ENCODE measurements at regions not wholly inside any gene's neighbourhood (a gene's known extent, or its start where the extent isn't known, plus 50 kb on each side); places are given as distances from the start of the nearest gene placed in this dataset.
"Not testable (repeated sequence)": the region's sequence is repeated elsewhere in the genome, so short reads cannot be mapped to it uniquely, and the experiment has no call there.

- DNase-seq (ENCODE audit: low spot score), result no peak
Observed at GRCh38 chr6:119676230-119676629, 326.7 kb upstream of the MAN1A1 start.

GRCh38 chr6:119673741-119674140 is 324.2 kb upstream of the MAN1A1 start:
- DNase-seq (ENCODE audit: low spot score), result no peak

DNA sequence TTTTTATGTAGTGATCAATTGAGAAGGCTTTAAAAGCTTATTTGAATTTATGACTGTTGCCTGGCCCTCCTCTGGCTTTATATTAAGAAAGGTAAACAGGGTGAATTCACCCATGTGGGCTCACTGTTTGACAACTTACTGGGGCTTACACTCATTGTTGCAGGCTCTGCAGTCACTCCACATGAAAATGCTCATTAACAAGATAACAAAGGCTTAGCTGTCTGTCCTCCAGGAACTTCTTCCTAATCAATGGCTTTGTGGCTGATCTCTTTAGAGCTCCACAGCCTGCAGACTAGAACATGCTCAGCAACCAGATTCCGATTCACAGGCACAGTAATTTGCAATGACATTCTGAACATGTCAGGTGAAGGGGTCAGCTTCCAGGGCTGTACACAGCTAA is 323.2 kb upstream of the MAN1A1 start:
- no peak for DNase-seq (ENCODE audit: low spot score)

GRCh38 chr6:119671105-119671504 is 321.5 kb upstream of the MAN1A1 start:
- DNase-seq (ENCODE audit: low spot score), result no peak

- no peak for DNase-seq (ENCODE audit: low spot score)
Observed at GRCh38 chr6:119669221-119669620, 319.7 kb upstream of the MAN1A1 start.

DNA sequence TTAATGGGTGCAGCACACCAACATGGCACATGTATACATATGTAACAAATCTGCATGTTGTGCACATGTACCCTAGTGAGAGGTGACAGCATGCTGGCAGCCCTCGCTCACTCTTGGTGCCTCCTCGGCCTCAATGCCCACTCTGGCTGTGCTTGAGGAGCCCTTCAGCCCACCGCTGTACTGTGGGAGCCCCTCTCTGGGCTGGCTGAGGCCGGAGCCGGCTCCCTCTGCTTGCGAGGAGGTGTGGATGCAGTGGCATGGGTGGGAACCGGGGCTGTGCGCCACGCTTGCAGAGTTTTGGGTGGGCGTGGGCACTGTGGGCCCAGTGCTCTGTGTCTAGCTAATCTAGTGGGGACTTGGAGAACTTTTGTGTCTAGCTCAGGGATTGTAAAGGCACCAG is 315.9 kb upstream of the MAN1A1 start:
- DNase-seq (ENCODE audit: low spot score), result not testable (repeated sequence)

GRCh38 chr6:119661628-119662027 is 312.1 kb upstream of the MAN1A1 start:
- no peak for DNase-seq (ENCODE audit: low spot score)

GRCh38 chr6:119661078-119661477 is 311.5 kb upstream of the MAN1A1 start:
- DNase-seq (ENCODE audit: low spot score), result no peak

- DNase-seq (ENCODE audit: low spot score), result no peak
Observed at GRCh38 chr6:119658917-119659316, 309.4 kb upstream of the MAN1A1 start.

- DNase-seq (ENCODE audit: low spot score), result no peak
Observed at GRCh38 chr6:119655124-119655523, 305.6 kb upstream of the MAN1A1 start.

- DNase-seq (ENCODE audit: low spot score), result no peak
Observed at GRCh38 chr6:119653329-119653728, 303.8 kb upstream of the MAN1A1 start.

DNA sequence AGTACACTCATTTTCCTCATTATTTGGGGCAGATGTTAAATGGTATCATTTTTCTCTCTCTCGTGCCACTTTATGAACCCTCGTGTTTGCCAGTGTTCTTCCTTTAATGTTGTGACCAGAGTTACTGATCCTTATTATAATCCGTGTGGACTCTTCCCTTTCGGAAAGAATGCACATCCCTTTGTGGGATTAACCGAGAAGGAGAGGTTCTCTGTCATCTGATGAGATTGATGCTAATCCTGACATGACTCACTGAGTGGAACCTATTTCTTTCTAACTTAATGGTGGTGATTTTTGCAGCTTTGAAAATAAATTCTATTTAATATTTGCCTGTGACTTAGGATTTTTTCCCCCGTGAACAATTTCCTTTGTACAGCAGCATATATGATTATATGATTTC is 300.0 kb upstream of the MAN1A1 start:
- DNase-seq (ENCODE audit: low spot score), result no peak

- DNase-seq (ENCODE audit: low spot score), result no peak
Observed at GRCh38 chr6:119647309-119647708, 297.7 kb upstream of the MAN1A1 start.

DNA sequence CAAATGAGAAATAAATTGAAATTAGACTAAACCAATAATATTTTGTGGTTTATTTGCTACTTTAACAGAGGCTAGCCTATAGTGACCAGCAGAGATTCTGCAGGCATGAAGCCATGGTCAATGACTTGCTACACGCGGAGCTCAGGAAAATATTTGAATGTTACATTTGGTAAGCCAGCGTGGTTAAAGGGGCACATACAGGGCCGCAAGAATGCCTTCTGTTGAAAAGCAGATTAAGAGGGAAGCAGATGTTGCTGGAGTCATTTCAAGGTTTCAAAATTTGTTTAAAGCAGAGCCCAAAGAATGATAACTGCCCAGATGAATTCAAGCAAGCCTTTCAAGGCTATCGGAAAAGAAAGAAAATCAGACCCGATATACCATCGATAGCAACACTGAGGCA is 294.3 kb upstream of the MAN1A1 start:
- no peak for DNase-seq (ENCODE audit: low spot score)

- no peak for DNase-seq (ENCODE audit: low spot score)
Observed at GRCh38 chr6:119637768-119638167, 288.2 kb upstream of the MAN1A1 start.

GRCh38 chr6:119636060-119636459 is 286.5 kb upstream of the MAN1A1 start:
- no peak for DNase-seq (ENCODE audit: low spot score)

- DNase-seq (ENCODE audit: low spot score), result no peak
Observed at GRCh38 chr6:119633461-119633860, 283.9 kb upstream of the MAN1A1 start.

GRCh38 chr6:119630561-119631192 is 281.1 kb upstream of the MAN1A1 start:
- no peak for DNase-seq (ENCODE audit: low spot score)

GRCh38 chr6:119628691-119629594 is 279.4 kb upstream of the MAN1A1 start:
- DNase-seq (ENCODE audit: low spot score), result no peak

- DNase-seq (ENCODE audit: low spot score), result no peak
Observed at GRCh38 chr6:119627908-119628669, 278.5 kb upstream of the MAN1A1 start.

GRCh38 chr6:119626884-119627619 is 277.5 kb upstream of the MAN1A1 start:
- DNase-seq (ENCODE audit: low spot score), result no peak
